Lung microvascular endothelial cell (primary cell): ENCODE measurements at regions not wholly inside any gene's neighbourhood (a gene's known extent, or its start where the extent isn't known, plus 50 kb on each side); places are given as distances from the start of the nearest gene placed in this dataset.

Source experiments
- DNase-seq, 2 donors: peaks; one replicate each; pipeline versions ENCODE4 v3.0.0 to v3.0.0-alpha.2; 2010; ENCODE audit warnings: low read depth in 2 of 2

DNA sequence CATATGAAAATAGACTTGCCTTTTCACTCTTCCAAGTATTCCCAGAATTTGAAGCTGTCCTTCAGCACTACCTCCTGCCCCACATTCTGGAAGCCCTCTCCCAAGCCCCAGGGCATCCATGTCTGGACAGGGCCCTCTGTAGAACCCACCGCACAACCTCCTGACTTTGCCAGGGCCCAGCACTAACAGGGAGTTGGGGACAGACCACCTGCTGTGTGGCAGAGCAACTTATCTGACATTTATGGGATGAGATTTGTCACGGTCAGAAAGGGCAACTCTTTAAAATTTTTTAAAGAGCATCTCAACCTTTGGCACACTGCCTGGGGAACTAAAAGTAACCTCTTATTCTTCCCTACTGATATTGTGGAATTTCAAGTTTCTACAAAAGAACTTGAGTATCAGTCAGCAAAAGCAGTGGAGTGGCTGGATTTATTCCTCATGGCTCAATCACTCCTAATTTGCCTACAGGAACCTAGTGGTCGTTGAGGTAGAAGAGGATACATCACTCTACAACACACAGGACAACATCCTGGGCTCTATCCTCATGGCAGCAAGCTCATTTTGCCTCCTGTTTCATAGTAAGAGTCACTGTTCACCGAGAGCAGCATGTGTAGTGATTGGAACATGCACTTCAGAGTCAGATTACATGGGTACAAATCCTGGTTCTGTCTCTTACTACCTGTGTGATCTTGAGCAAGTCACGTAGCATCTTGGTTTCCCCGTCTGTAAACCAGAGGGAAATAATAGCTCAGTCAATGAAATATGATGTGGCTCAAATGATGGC, 285.3 kb downstream of the ENC1 start:
- no peak for DNase-seq

DNA sequence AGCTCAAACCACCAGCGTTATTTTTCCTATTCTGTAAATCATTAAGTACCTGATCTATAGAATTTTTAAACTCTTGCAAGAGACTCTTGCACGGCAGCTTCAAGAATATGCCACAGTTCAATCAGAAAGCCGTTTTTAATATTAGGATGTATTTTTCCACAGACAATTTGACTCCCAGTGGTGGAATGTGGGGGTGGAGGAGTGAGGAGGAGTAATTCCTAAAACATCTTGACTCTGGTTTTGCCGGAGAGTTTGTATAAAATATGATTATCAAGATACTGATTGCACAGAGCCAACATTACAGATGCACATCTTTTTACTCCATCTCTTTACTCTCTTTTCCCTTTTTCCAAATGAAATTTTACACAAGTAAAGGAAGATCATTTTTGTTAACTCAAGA, 288.3 kb downstream of the ENC1 start:
- DNase-seq = no peak

DNA sequence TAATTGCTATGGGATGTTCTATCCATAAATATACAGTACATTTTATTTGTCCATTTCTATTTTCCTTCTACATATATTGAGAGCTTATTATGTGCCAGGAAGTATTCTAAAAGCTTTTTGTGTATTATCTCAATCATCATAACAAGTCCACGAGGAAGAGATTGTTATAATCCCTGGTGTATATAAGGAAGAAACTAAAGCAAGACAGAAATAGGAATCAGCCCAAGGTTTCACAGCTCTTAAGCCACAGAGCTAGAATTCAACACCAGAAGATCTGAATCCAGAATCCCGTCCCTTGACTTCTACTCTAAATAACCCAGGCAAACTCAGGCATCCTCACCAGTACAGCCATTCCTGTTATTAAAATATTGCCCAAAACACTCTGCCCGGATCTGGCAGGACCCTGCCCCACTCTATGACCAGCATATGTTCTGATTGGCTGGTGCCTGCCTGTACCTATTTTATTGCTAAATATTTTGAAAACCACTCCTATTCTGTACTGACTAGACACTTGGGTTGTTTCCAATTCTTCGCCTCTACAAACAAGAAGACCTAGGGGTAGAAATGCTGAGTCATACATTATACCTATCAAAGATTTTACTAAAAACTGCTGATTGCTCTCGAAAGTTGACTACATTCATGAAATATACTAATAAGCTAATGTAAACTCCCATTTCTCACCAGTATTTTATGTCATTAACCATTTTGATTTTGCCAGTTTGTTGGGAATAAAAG, 297.4 kb downstream of the ENC1 start:
- DNase-seq = no peak

DNA sequence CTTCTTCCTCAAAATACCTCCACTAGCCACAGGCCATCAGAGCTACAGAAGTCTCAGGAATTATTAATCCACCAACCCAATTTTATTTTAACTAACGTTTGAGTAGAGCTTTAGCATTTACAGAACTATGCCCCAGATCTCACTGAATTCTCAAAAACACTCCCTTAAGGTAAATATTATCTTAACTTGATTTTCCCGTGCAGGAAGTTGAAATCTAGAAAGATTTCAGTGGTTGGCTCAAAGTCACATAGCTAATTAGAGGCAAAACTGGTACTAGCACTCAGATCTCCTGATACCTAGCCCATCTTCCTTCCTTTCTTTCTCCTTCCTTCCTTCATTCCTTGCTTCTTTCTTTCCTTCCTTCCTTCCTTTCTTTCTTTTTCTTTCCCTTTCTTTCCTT, 298.3 kb downstream of the ENC1 start:
- DNase-seq = no peak

DNA sequence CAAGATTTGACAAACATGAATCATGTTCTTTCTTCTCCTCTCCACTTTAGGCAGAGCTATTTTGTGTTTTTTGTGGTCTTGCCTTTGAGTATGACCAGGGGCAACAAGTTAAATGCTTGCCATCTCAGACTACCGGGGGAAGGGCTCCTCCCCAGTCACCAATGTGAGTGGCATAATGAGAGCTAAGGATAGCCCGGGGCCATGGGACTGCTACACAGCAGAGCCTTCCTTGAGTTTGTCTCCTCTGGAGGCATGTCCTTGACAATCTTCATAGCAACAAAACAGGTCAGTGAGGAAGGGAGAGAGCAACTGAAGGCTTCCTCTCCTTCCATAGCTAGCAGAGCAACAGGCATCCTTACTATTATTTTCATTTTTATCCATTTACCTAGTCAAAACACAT, 299.3 kb downstream of the ENC1 start:
- no peak for DNase-seq

DNA sequence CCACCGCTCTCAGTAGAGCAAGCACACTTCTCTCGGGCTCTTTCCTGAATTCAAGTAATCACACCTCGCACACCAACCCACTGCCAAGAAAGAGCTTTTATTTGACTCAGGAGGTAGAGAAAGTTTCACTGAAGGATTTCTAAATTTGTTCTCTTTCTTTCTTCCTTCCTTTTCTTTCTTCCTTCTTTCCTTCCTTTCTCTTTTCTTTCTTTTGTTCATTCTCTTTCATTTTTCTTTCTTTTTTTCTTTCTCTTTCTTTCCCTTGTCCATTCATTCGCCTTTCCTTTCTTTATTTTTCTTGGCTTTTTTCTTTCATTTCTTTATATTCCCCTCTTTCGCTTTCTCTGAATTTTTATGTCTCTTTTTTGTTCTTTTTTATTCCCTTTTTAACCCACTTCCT, 300.1 kb downstream of the ENC1 start:
- no peak for DNase-seq

DNA sequence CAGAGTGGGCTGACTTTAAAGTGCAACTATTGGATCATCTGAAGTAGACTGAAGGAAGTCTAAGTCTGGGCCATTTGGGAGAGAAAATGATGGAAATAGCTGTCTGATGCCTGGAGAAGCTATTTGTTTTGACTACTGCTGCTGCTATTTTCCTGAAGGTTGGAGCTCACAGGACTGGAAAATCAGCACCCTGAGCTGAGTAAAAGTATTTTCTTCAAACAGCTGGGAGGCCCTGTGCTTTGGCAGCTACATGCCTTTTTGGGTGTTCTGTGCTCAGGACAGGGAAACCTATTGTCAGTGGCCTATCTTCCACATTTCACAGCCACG, 302.6 kb downstream of the ENC1 start:
- DNase-seq = no peak

DNA sequence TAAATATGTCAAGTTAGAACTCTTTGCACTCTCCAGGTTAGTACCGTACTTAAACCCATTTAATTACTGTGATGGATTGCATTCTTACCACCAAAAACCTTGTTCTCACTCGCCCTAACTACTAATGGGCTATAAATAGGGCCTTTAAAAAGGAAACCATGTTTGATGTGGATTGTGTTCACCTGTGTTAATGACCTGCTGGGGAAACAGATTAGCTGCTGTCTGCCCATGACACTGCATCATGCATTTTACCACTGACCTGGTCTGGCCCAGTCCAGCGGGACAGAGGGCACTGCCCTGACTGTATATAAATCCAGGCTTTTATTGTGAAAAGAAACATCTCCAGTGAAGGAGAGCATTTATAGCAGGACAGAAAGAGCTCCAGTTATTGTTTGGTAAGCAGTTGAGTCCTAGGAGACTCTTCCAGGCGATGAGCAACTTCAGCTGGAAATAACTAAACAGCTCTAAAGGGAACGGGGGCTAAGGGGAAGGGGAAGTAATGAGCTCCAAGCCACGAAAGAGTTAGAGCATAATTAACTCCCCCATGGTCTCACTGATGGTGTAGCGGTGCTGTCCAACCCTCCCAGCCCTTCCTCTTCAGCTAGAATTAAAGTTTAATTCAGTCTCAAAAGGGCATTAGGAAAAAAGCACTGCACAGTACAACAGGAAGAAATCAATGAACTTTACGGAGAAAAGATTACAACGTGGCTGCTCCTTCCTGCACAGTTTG, 303.1 kb downstream of the ENC1 start:
- DNase-seq = no peak

DNA sequence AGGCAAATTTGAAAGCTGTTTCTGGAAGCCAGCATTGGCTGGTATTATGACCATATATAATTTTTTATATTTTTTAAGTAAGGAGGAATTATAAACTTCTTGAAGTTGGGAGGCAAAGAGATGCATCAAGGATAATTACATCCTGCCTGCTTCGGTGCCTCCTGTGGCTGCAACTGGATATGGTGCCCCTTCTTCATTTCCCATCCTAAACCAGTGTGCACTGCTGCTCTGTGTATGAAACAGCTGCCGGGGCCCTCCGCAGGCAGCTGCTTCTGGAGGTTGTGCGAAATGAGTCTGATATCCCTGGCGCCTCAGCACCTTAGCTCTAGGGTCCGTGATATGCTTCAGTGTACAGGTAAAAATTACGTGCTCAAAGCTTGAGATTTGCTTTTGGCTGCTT, 304.2 kb downstream of the ENC1 start:
- DNase-seq = no peak

DNA sequence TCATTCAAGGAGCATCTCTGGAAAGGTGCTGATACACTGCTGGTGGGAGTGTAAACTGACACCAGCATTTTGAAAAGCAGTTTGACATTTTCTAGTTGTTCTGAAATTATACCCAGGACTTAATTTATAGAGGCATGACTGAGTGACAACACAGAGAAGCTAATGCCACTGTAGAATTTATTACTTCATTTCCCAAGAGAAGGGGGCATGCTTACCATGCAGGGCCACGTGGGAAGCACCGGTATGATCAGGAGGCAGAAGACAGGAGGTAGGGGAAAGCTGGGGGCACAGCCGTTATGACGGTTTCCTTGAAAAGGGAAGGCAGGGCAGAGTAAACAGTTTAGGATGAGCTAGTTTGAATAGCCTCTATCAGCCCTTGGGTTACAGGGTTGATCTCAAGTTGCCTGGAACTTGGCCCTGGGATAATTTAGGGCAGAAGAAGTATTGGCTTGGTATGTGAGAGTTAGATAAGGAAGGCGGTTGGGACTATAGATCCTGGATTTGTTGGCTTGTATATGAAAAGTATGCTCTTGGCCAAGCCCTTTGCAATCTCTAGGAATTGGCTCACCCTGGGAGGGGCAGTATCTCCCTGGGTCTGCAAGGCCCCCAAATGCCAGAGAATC, 305.7 kb downstream of the ENC1 start:
- DNase-seq = no peak

DNA sequence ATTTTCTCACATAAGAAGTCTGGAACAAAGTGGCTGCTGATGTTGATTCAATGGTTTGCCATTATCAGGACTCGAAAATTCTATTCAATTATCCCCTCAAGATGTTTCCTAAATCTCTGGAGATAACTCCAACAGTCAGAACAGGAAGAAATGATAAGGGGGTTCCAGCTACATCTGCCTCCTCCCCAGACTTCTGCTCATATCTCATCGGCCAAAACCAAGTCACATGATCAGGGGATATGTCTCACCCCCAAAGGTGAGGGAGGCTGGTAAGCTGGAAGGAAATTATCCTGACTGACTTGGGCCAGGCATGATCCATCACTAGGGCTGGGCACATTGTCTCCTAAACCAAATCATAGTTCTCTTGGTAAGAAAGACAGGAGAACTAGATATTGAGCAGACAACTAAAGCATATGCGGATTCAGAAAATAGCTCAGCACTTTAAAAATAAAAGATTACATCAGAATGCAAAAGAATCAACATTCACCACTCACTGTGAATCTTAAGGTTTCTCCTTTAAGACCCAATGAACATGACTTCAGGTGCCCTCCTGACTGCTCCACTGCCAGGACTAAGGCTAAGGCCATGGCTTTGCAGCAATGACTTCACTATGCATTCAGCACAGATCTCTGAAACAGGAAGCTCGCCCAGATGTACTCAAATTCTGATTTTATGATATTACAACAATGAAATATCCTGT, 306.3 kb downstream of the ENC1 start:
- DNase-seq = no peak

DNA sequence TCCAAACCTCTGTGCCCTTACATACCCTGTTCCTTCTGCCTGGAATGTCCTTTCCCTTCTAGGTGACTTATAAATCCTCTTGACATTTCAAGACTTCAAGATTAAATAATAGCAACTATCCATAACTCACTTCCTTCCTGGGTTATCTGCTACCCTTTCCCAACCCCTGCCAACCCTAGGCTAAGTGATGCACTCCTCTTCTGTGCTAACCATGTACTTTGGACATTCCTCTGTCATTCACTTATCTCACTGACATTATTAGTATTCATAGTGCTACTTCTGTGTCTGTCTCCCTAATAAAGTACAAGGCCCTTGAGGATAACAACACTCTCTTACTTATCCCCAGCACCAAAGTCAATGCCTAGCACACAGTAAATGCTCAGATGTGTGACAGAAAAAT, 307.1 kb downstream of the ENC1 start:
- DNase-seq = no peak

DNA sequence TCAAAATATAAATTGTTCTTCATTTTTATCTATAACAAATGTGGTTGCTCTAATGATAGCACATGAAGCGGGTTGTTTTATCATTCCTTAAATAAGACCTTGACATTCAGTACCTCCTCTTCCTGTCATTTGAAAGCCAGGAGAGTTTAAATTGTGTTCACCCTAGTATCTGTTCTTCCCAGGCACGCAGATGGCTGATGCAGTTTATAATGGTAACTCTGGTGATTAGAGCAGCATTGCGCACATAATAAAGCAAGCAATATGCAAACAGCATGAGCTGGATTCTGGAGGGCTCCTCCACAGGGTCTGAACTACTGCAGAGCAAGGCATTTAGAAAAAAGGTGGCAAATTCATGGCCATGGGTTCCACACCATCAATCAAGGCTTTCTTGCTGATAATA, 307.8 kb downstream of the ENC1 start:
- no peak for DNase-seq

DNA sequence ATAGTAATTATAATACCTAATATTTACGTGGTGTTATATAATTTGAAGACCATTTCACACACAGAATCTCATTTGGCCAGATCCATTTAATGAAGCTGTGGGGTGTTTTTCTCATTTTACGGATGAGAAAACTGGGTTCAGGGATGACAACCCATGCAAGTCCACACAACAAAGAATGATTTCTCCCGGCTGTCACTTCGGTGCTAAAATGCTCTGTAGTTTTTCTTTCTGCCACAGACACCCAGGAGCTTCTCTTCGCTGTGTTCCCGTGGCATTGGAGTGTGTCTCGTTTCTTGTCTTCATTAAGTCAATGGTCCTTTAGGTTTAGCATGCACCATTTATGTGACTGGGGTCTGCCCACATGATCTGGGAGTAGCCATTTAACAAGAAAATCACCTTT, 308.5 kb downstream of the ENC1 start:
- no peak for DNase-seq

DNA sequence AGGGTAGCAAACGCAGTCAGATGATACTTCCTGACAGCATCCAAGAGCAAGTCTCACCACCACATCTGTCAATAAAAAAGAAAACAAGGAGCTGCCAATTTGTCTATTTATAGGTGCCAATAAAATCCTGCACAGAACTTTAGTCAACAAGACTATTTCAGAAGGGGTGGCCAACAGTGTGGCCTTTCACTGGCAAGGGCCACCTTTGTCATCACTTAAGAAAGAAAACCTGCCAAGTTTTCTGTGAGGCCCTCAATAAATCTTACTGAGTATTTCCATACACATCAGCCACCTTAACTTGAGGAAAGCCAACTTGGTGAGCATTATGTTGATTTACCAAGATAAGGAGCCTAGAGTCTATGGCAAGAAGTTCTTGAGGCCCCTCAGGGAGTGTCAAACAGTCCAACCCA, 312.3 kb downstream of the ENC1 start:
- DNase-seq = no peak

DNA sequence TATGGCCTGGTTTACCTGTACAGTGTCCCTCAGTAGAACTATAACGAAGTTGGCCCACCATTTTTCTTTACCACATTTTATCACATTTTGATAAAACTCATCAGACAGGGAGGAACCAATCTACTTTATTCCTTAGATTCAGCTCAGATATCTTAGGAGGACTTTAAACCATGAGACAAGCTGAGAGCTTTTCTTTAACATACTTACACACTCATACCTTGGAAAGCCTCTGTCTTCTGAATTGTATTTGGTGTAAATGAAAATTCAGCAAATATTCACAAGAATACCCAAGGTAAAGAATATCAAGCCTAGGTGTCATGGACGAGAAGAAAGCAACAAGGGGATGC, 313.2 kb downstream of the ENC1 start:
- DNase-seq = no peak

DNA sequence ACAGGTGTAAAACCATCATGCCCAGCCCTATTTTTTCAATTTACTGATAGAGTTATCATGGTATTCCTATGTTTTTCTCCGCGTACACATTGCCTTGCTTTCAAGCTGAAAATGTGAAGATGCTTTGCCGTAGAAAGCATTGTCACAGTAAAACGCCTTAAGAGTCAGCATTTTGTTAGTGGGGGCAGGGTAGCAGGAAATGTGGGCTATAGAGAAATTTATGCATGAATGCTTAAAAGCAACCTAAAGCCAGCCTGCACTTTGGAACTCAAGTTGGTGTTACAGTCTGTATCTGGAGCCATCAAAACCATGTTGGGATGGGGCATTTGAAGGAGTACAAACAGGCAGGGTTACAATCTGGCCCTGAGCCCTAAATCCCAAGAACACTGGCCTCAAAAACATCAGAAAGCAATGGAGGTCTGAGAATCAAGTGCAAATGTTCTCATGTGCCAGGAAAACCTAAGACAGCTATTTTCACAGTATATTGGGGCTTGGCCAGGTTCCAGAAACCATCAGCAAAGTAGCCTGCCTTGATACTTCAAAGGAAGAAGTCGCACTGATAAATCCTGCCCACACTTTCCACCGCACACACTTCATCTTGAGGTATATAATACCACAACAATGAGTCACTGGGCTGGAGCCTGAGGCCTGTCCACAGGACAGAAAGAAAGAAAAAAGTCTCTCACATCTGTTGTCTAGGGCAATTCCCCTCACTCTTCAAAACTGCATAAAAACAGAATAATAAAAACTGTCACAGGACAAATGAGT, 313.8 kb downstream of the ENC1 start:
- peak in 1 of 2 donors; percentile 84 for DNase-seq

DNA sequence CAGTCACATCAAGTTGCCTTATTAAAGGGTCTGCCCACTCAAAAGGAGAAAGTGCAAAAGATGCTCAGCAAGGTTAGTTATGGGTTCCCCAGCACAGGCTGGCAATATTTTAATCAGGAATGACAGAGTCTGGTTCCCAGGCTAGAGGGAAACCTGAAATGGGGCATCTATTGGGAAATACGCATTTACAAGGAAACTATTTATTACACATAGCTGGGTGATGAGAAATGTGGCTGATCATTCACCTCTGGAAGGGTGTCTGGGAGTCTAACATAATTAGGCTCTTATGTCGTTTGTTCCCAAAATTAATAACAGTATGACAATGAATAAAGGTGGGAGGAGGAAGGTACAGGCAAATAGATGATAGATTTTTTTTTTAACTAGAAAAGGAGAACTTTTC, 314.7 kb downstream of the ENC1 start:
- DNase-seq = no peak

DNA sequence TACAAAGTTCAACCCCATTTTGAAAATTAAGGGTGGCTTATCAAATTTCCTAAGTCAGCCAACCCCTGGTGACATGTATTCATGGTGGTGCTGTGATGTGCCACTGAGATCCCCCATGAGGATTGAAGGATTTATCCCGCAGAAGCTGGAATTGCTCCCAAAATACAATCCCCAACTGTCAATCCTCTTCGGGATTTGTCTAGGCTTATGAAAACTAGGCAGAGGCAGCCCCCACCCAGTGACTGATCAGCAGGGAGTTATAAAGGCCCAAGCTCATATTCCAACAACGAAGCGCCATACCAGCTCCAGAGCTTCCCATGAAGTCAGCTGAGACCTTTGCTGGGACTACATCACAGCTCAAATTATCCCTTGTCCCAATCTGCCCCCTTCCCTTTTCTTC, 316.0 kb downstream of the ENC1 start:
- no peak for DNase-seq

DNA sequence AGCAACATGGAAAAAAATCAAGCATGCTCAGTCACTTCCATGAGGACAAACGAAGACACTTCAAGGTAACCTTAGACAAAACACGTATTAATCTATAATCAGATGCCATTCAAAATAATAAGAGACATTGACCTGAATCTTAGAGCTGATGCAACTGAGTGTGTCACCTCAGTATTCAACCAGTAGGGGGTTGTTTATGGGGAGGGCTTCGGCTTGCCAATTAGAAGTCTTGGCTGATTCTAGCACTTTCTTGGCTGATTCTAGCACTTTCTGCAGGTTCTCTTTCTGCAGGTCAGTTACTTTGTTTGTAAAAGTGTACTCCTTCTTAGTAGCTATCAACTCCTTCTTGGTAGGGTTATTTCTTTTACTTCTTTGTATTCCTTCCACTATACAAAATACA, 317.6 kb downstream of the ENC1 start:
- no peak for DNase-seq

DNA sequence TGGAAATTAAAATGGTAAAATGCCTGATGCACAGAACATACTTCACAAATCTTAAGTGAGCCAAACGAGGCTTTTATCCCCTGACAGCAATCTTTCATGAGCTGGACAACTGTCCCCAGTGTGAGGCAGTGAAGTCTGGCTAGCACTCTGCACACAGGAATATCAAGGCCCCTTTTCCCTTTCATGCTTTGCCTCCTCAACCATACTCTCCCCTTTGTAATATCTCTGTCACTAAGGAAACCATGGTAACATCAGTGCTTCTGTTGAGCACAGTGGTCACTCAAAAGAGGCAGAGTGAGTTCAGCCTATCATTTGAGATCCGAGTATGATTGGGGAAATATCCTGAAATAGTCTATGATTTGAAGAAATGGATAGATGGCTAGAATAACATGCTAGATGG, 318.3 kb downstream of the ENC1 start:
- no peak for DNase-seq
